ENCODE measurements at regions not wholly inside any gene's neighbourhood (a gene's known extent, or its start where the extent isn't known, plus 50 kb on each side); places are given as distances from the start of the nearest gene placed in this dataset.

DNA sequence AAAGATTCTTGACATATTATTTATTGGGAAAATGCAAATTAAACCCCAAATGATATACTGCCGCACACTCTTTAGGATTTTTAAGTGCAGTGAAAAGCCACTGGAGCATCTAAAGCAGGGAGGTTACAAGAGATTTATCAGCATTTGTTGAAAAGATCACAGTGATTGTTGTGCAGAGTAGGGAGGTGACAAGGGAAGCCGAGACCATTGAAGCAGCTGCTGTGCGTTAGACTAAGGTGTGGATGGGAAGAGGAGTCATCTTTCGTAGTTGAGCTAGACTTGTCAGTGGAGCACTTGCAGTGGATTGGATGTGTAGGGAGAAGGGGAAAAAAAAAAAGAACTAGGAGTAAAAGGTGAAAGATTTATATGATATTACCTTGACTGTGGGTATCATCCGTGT lies 854.6 kb downstream of the NTRK3 start:
- TF ChIP-seq, protein P1, sequence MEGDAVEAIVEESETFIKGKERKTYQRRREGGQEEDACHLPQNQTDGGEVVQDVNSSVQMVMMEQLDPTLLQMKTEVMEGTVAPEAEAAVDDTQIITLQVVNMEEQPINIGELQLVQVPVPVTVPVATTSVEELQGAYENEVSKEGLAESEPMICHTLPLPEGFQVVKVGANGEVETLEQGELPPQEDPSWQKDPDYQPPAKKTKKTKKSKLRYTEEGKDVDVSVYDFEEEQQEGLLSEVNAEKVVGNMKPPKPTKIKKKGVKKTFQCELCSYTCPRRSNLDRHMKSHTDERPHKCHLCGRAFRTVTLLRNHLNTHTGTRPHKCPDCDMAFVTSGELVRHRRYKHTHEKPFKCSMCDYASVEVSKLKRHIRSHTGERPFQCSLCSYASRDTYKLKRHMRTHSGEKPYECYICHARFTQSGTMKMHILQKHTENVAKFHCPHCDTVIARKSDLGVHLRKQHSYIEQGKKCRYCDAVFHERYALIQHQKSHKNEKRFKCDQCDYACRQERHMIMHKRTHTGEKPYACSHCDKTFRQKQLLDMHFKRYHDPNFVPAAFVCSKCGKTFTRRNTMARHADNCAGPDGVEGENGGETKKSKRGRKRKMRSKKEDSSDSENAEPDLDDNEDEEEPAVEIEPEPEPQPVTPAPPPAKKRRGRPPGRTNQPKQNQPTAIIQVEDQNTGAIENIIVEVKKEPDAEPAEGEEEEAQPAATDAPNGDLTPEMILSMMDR (IDR thresholded peaks at IDR 0.05; ENCODE audit: poor library complexity, severe bottlenecking) = no peak
- TF ChIP-seq EZH2 (IDR thresholded peaks at IDR 0.05; ENCODE audit: borderline replicate concordance, insufficient read depth, low read length, poor library complexity, severe bottlenecking) = no peak
- no peak for TF ChIP-seq EP300 (conservative IDR thresholded peaks at IDR 0.05; ENCODE audit: poor library complexity, severe bottlenecking)
- TF ChIP-seq SMC3 (conservative IDR thresholded peaks at IDR 0.05; ENCODE audit: poor library complexity) = no peak

Data from neural cell (in vitro differentiated cells).